HEK293 (cell line): ENCODE measurements at regions not wholly inside any gene's neighbourhood (a gene's known extent, or its start where the extent isn't known, plus 50 kb on each side); places are given as distances from the start of the nearest gene placed in this dataset.

Experiments used
- CTCF ChIA-PET: fragments of 350-600 bp; formaldehyde crosslinking; extraction: SDS; loops from one replicate; lab custom pipeline; 2021; ENCODE audit warnings: antibody characterized with exemption; lab: Yijun Ruan, JAX
- POLR2A ChIA-PET: fragments of 300-600 bp; formaldehyde crosslinking; extraction: SDS; loops from one replicate; lab custom pipeline; 2020; ENCODE audit warnings: antibody characterized with exemption, inconsistent platforms; lab: Yijun Ruan, JAX
- H3K27ac ChIP-seq: fragments of 200-500 bp; sonication (Bioruptor generic); 2 replicates; pipeline ENCODE4 v1.5.1; 2014; ENCODE audit warnings: low read depth, low read length, control low read depth, inconsistent platforms; ENCODE audit errors: extremely low read depth
- H3K36me3 ChIP-seq, 2 experiments: fragments of 200-500 bp in 1 of 2; sonication (Bioruptor generic) in 1 of 2; 1 replicate in 1 of 2; 2 replicates in 1 of 2; pipeline ENCODE4 v1.5.1; 2014 to 2017; ENCODE audit warnings: inconsistent platforms in 2 of 2, low read length in 2 of 2; ENCODE audit not compliant: control insufficient read depth in 2 of 2, insufficient read depth in 1 of 2
- H3K4me1 ChIP-seq: fragments of 200-500 bp; sonication (Bioruptor generic); 2 replicates; pipeline ENCODE4 v1.5.1; 2014; ENCODE audit warnings: mild to moderate bottlenecking, low read length, inconsistent platforms; ENCODE audit not compliant: control insufficient read depth, insufficient read depth
- H3K4me3 ChIP-seq: 2 replicates; pipeline ENCODE4 v1.5.1; 2011; ENCODE audit warnings: low read depth, mild to moderate bottlenecking, control low read depth, low read length, moderate library complexity
- H3K9me3 ChIP-seq: fragments of 200-500 bp; sonication (Bioruptor generic); 2 replicates; pipeline ENCODE4 v1.5.1; 2014; ENCODE audit warnings: low read depth, low read length, inconsistent platforms; ENCODE audit not compliant: control insufficient read depth, insufficient read depth
- BCL11B ChIP-seq: fragments of 450-650 bp; formaldehyde crosslinking; IDR thresholded peaks from 2 replicates; pipeline ENCODE4 v1.5.1; 2016; ENCODE audit warnings: low read depth, missing biosample characterization, missing genetic modification characterization
- FEZF1 ChIP-seq: fragments of 450-650 bp; formaldehyde crosslinking; IDR thresholded peaks from 2 replicates; pipeline ENCODE4 v1.5.1; 2016; ENCODE audit warnings: missing biosample characterization, missing genetic modification characterization
- GLI4 ChIP-seq: fragments of 450-650 bp; formaldehyde crosslinking; IDR thresholded peaks from 2 replicates; pipeline ENCODE4 v1.5.1; 2016; ENCODE audit warnings: missing biosample characterization, missing genetic modification characterization
- PATZ1 ChIP-seq: fragments of 450-650 bp; formaldehyde crosslinking; IDR thresholded peaks from 2 replicates; pipeline ENCODE4 v1.5.1; 2016; ENCODE audit warnings: missing biosample characterization, missing genetic modification characterization
- TSHZ1 ChIP-seq: fragments of 450-650 bp; formaldehyde crosslinking; IDR thresholded peaks from 2 replicates; pipeline ENCODE4 v1.5.1; 2016; ENCODE audit warnings: missing biosample characterization, missing genetic modification characterization, borderline replicate concordance
- ZBTB1 ChIP-seq: fragments of 450-650 bp; formaldehyde crosslinking; IDR thresholded peaks from 2 replicates; pipeline ENCODE4 v1.5.1; 2016; ENCODE audit warnings: missing biosample characterization, missing genetic modification characterization
- ZBTB11 ChIP-seq: fragments of 450-650 bp; formaldehyde crosslinking; conservative IDR thresholded peaks from 2 replicates; pipeline ENCODE4 v1.5.1; 2016; ENCODE audit warnings: low read depth, missing biosample characterization, missing genetic modification characterization
- ZBTB6 ChIP-seq: fragments of 450-650 bp; formaldehyde crosslinking; IDR thresholded peaks from 2 replicates; pipeline ENCODE4 v1.5.1; 2017; ENCODE audit warnings: missing biosample characterization, missing genetic modification characterization
- ZNF121 ChIP-seq: fragments of 450-650 bp; formaldehyde crosslinking; IDR thresholded peaks from 2 replicates; pipeline ENCODE4 v1.5.1; 2016; ENCODE audit warnings: missing biosample characterization, missing genetic modification characterization
- ZNF138 ChIP-seq: fragments of 450-650 bp; formaldehyde crosslinking; IDR thresholded peaks from 2 replicates; pipeline ENCODE4 v1.5.1; 2016; ENCODE audit warnings: missing biosample characterization, missing genetic modification characterization, borderline replicate concordance
- ZNF248 ChIP-seq: fragments of 450-650 bp; formaldehyde crosslinking; IDR thresholded peaks from 2 replicates; pipeline ENCODE4 v1.5.1; 2017; ENCODE audit warnings: missing biosample characterization, missing genetic modification characterization
- ZNF37A ChIP-seq: fragments of 450-650 bp; IDR thresholded peaks from 2 replicates; pipeline ENCODE4 v1.5.1; 2018; ENCODE audit warnings: missing biosample characterization, missing genetic modification characterization
- ZNF394 ChIP-seq: fragments of 450-650 bp; formaldehyde crosslinking; IDR thresholded peaks from 2 replicates; pipeline ENCODE4 v1.5.1; 2016; ENCODE audit warnings: missing biosample characterization, missing genetic modification characterization, mild to moderate bottlenecking, moderate library complexity, borderline replicate concordance
- ZNF423 ChIP-seq: fragments of 450-650 bp; formaldehyde crosslinking; IDR thresholded peaks from 2 replicates; pipeline ENCODE4 v1.5.1; 2016; ENCODE audit warnings: missing biosample characterization, missing genetic modification characterization
- ZNF426 ChIP-seq: fragments of 450-650 bp; formaldehyde crosslinking; IDR thresholded peaks from 2 replicates; pipeline ENCODE4 v1.5.1; 2017; ENCODE audit warnings: missing biosample characterization, missing genetic modification characterization, mild to moderate bottlenecking, inconsistent platforms, moderate library complexity
- ZNF560 ChIP-seq: fragments of 450-650 bp; formaldehyde crosslinking; IDR thresholded peaks from 2 replicates; pipeline ENCODE4 v1.5.1; 2017; ENCODE audit warnings: missing biosample characterization, missing genetic modification characterization, borderline replicate concordance
- ZNF580 ChIP-seq: fragments of 450-650 bp; formaldehyde crosslinking; IDR thresholded peaks from 2 replicates; pipeline ENCODE4 v1.5.1; 2016; ENCODE audit warnings: missing biosample characterization, missing genetic modification characterization
- ZNF585B ChIP-seq: fragments of 450-650 bp; formaldehyde crosslinking; IDR thresholded peaks from 2 replicates; pipeline ENCODE4 v1.5.1; 2016; ENCODE audit warnings: missing biosample characterization, missing genetic modification characterization
- ZNF629 ChIP-seq: fragments of 450-650 bp; formaldehyde crosslinking; IDR thresholded peaks from 2 replicates; pipeline ENCODE4 v1.5.1; 2017; ENCODE audit warnings: missing biosample characterization, missing genetic modification characterization
- ZNF830 ChIP-seq: fragments of 450-650 bp; IDR thresholded peaks from 2 replicates; pipeline ENCODE4 v1.5.0; 2018; ENCODE audit warnings: missing biosample characterization, missing genetic modification characterization, low read depth, mild to moderate bottlenecking, moderate library complexity
- ZSCAN5A ChIP-seq: fragments of 450-650 bp; formaldehyde crosslinking; IDR thresholded peaks from 2 replicates; pipeline ENCODE4 v1.5.1; 2016; ENCODE audit warnings: missing biosample characterization, missing genetic modification characterization

GRCh38 chr7:41478187-41478586, 224.7 kb downstream of the INHBA start:
- no peaks in the 10 kb centered on the region for H3K9me3 ChIP-seq
- no peak overlapping the region for H3K4me3 ChIP-seq
- no peaks in the 10 kb centered on the region; the same call in 1 of the 2 replicates for H3K4me1 ChIP-seq
- CTCF ChIA-PET, result interaction anchor here (0.7 kb wide), 1 partner anchor 93 kb away, joined by 3 read pairs; no protein-coding TSS in a partner anchor
- TF ChIP-seq ZBTB1 (tag by site-specific recombination) (no peak), ZNF248 (tag by site-specific recombination) (no peak), ZNF423 (no peak), ZNF138 (tag by site-specific recombination) (no peak), ZSCAN5A (no peak), ZBTB6 (tag by site-specific recombination) (no peak), ZNF121 (no peak), ZNF830 (no peak), ZNF394 (tag by site-specific recombination) (no peak), ZNF585B (tag by site-specific recombination) (no peak), ZBTB11 (tag by site-specific recombination) (no peak)
- no peaks in the 10 kb centered on the region for H3K36me3 ChIP-seq
- no peak overlapping the region for H3K27ac ChIP-seq
- POLR2A ChIA-PET, result no interaction called here

- no peak overlapping the region for H3K4me3 ChIP-seq
- no peaks in the 10 kb centered on the region for H3K9me3 ChIP-seq
- POLR2A ChIA-PET, result no interaction called here
- H3K36me3 ChIP-seq, result no peaks in the 10 kb centered on the region
- H3K4me1 ChIP-seq, result no peaks in the 10 kb centered on the region; the same call in 1 of the 2 replicates
- no peak overlapping the region for H3K27ac ChIP-seq
- CTCF ChIA-PET, result interaction anchor here (0.6 to 1.2 kb wide), 3 partner anchors 229 to 1269 kb away, joined by 3 to 4 read pairs (median 3); no protein-coding TSS in a partner anchor
- TF ChIP-seq ZNF37A (tag by site-specific recombination) (no peak), ZNF426 (tag by site-specific recombination) (no peak), BCL11B (tag by site-specific recombination) (no peak), PATZ1 (tag by site-specific recombination) (no peak), ZNF580 (no peak), TSHZ1 (tag by site-specific recombination) (no peak), GLI4 (no peak), ZNF560 (no peak), ZNF629 (tag by site-specific recombination) (no peak), FEZF1 (tag by site-specific recombination) (no peak)
These were observed 226.5 kb downstream of the INHBA start for GRCh38 chr7:41476460-41476803.
